ENCODE measurements at regions not wholly inside any gene's neighbourhood (a gene's known extent, or its start where the extent isn't known, plus 50 kb on each side); places are given as distances from the start of the nearest gene placed in this dataset.

DNA sequence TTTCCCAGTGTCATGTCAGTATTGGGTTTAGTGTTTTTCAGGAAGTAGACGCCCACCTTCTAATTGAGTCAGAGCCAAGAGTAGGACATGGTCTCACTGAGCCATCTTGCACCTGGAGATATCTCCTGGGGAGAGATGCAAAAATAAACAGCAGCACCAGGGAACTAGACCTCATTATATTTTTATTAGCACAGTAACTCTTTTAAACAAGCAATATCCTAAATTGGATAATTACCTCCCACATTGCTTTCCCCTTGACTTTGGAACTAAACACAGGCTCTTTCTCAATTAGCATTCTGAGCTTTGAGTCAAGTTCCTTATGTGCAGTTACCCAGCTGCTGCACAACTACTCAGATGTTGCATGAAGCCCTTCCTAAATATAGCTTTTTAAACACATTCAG, 175.4 kb downstream of the IBTK start:
- TF ChIP-seq YY1 (IDR thresholded peaks at IDR 0.05; ENCODE audit: low read depth): no peak
- no peak for TF ChIP-seq CREB1 (IDR thresholded peaks at IDR 0.05; ENCODE audit: low read depth)
- TF ChIP-seq, protein P1, sequence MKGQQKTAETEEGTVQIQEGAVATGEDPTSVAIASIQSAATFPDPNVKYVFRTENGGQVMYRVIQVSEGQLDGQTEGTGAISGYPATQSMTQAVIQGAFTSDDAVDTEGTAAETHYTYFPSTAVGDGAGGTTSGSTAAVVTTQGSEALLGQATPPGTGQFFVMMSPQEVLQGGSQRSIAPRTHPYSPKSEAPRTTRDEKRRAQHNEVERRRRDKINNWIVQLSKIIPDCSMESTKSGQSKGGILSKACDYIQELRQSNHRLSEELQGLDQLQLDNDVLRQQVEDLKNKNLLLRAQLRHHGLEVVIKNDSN (IDR thresholded peaks at IDR 0.05): no peak
- TF ChIP-seq EP300 (IDR thresholded peaks at IDR 0.05; ENCODE audit: borderline replicate concordance): no peak
- no peak for TF ChIP-seq EGR1 (IDR thresholded peaks at IDR 0.05)
- TF ChIP-seq, protein P2, sequence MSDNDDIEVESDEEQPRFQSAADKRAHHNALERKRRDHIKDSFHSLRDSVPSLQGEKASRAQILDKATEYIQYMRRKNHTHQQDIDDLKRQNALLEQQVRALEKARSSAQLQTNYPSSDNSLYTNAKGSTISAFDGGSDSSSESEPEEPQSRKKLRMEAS (IDR thresholded peaks at IDR 0.05): no peak
- TF ChIP-seq RAD21 (IDR thresholded peaks at IDR 0.05; ENCODE audit: low read depth): no peak
- TF ChIP-seq TAF1 (IDR thresholded peaks at IDR 0.05; ENCODE audit: low read depth): no peak
- TF ChIP-seq, protein P3, sequence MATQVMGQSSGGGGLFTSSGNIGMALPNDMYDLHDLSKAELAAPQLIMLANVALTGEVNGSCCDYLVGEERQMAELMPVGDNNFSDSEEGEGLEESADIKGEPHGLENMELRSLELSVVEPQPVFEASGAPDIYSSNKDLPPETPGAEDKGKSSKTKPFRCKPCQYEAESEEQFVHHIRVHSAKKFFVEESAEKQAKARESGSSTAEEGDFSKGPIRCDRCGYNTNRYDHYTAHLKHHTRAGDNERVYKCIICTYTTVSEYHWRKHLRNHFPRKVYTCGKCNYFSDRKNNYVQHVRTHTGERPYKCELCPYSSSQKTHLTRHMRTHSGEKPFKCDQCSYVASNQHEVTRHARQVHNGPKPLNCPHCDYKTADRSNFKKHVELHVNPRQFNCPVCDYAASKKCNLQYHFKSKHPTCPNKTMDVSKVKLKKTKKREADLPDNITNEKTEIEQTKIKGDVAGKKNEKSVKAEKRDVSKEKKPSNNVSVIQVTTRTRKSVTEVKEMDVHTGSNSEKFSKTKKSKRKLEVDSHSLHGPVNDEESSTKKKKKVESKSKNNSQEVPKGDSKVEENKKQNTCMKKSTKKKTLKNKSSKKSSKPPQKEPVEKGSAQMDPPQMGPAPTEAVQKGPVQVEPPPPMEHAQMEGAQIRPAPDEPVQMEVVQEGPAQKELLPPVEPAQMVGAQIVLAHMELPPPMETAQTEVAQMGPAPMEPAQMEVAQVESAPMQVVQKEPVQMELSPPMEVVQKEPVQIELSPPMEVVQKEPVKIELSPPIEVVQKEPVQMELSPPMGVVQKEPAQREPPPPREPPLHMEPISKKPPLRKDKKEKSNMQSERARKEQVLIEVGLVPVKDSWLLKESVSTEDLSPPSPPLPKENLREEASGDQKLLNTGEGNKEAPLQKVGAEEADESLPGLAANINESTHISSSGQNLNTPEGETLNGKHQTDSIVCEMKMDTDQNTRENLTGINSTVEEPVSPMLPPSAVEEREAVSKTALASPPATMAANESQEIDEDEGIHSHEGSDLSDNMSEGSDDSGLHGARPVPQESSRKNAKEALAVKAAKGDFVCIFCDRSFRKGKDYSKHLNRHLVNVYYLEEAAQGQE (IDR thresholded peaks at IDR 0.05; ENCODE audit: low read depth): no peak
- TF ChIP-seq FOXM1 (IDR thresholded peaks at IDR 0.05; ENCODE audit: borderline replicate concordance, low read depth): no peak
- no peak for TF ChIP-seq CEBPB (IDR thresholded peaks at IDR 0.05)
